ENCODE measurements at regions not wholly inside any gene's neighbourhood (a gene's known extent, or its start where the extent isn't known, plus 50 kb on each side); places are given as distances from the start of the nearest gene placed in this dataset.

DNA sequence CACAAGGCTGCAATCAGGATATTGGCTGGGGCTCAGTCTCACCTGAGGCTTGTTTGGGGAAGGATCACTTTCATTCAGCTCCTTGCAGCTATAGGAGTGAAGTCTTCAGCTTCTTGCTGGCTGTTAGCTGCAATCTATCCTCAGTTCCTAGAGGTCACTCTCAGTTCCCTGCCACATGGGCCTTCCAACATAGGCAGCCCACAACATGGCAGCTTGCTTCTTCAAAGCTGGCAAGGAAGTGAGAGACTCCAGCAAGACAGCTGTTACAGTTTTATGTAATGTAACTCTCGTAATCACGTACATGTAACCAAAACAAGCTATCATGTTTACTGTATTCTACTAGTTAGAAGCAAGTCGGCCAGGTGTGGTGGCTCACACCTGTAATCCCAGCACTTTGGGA is 226.9 kb downstream of the CDC5L start:
- no peak for FAIRE-seq

DNA sequence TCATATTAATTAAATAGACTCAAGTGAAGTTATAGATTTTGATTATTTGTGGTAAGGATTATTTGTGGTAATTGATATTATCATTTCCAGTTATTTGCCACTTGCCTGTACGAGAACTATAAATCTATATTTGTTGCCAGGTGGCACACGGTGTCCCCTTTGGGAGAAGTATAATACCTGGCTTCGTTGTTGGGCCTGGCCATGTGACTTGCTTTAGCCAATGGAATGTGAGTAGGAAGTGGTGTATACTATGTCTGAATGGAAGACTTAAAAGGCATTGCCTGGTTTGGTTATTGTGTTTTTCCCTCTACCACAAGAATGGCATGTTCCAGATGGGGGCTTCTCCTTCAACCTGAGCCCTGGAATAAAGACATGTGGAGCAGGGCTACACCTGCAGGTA is 228.1 kb downstream of the CDC5L start:
- no peak for FAIRE-seq

DNA sequence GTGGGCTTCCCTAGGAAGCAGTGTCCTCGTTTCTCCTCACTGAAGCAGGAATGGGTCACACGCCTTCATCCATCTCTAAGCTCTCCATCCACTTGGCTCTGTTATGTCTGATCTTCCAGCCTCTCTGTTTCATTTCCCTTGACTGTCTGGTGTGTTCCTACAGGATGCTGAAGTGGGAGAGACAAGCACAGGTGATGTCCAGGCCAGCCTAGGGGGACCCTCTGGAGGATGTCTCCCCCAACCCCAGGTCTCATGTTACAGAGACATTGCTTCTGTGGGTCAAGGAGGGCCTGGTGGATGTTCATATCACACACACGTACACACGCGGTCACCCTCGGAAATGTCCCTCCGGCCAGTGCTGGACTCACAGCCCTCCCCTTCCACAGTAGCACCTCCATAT is 229.9 kb downstream of the CDC5L start:
- FAIRE-seq, result no peak

DNA sequence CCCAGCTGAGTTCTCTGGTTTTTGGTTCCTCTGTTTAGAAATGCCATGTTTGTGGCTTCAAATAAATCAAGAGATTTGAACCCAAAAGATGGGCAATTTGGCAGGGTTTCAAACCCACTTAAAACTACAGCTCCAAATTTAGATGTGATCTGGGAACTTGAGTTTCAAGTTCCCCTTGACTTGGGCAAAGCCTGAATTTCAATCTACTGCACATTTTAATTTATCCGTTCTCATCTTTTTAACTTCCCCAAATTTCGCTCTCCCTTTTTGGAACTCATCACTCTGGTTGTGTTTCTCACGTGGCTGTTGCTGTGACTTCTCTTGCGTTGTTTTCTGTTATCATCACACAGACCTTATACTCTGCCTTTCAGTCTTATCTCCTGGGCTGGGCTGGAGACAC is 230.9 kb downstream of the CDC5L start:
- no peak for FAIRE-seq

DNA sequence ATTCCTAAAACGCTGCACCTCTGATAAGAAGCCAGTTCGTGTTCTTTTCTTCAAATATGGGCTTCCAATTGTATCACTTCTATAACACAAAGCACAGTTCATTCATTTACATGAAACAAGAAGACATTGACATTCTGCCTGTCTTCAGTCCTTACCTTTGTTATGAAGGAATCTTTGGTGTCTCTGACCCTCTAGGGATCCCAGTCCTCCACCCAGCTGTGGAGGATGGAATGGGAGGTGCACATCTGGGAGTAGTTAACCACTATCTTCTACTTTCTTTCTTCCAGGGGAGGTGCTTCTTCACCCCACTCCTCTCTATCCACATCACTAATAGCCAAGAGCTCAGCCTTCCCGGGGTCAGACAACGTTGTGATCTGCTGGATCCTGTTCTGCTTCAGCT is 233.4 kb downstream of the CDC5L start:
- FAIRE-seq, result no peak

DNA sequence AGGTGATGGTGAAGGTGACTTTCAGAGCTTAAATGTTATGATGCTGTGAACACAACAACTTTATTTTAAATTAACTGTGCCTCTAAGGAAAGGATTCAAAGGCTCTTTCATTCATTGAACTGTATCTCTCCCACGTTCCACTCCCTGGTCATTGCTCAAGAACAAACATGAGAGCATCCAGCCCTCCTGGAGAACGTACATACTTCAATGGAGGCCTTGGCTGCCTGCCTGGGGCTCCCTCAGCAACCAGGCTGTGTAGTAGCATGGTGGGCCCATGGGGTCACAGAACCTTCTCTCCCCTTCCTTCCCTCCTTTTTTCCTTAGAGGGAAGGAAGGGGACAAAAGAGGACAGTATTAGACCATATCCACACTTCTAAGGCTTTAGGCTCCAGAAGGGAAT is 234.3 kb downstream of the CDC5L start:
- FAIRE-seq, result no peak

DNA sequence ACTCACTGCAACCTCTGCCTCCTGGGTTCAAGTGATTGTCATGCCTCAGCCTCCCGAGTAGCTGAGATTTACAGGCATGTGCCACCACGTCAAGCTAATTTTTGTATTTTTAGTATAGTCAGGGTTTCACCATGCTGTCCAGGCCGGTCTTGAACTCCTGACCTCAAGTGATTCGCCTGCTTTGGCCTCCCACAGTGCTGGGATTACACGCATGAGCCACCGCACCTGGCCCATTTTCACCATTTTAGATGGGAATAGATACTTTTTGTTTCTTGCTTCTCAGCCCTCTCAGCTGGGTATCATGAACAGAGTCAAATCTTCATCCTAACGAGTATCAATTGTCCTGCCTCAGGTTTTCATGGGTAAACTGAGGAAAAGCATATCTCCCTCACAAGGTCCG is 235.0 kb downstream of the CDC5L start:
- FAIRE-seq, result no peak

DNA sequence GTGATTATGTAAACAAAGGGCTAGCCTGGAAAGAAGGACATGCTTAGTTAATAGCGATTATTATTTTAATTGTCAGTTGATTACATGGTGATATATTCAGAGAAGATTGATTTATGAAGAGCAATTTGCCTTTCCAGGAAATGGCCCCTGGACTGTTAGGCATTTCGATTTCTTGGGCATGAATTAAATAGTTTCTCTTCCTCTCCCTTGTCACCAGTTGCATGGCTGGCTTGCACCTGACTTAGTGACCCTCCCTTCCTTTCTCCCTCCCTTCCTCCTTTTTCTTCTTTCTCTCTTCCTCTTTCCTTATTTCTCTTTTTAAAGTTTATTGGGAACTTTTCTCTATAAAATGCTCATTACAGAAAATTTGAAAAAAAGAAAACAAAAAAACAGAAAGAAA is 235.4 kb downstream of the CDC5L start:
- FAIRE-seq, result no peak

DNA sequence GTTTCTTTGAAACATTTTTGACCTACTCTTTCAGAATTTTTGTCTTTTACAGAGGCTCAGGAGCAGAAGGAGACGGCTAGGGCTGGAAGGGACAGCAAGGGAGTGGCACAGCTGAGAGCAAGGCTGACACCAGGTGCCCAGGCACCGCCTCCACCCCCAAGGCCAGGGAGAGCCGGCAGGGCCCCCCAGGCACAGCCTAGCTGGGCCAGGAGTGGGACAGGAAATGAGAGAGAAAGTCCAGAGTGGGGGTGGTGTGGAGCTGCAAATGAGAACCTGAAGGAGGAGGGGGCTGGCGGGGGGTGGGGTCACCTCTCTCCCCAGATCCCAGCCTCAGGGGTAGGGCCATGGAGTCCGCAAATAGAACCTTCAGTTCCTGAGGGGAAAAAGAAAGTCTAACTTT is 236.7 kb downstream of the CDC5L start:
- FAIRE-seq, result no peak

DNA sequence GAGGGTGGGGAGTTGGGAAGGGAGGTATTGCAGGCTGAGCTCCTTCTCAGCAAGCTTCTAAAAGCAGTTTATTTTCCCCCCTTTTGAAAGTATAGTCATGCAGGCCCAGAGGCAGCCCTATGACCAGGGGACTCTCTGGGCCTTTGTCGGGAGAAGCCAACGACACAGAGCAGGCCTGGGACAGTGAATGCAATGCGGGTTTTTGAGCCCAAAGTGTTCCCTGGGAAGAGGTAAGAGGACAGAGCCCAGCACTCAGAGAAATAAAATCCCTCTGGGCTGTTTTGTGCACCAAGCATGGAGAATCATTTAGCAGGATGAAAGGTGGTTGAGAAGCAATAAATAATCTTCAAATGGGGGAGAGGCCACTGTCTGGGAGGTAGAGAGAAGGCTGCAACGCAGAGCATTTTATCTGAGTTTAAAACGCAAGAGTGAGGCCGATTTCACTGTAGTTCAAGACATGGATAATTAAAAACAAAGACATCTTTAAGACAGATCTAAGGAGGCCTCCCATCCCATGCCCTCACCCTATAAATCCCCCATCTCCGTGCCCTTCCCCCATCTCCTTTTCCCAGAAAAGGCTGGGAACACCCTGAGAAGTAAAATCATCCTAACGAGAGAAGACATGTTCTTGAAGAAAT is 237.5 kb downstream of the CDC5L start:
- no peak for FAIRE-seq

DNA sequence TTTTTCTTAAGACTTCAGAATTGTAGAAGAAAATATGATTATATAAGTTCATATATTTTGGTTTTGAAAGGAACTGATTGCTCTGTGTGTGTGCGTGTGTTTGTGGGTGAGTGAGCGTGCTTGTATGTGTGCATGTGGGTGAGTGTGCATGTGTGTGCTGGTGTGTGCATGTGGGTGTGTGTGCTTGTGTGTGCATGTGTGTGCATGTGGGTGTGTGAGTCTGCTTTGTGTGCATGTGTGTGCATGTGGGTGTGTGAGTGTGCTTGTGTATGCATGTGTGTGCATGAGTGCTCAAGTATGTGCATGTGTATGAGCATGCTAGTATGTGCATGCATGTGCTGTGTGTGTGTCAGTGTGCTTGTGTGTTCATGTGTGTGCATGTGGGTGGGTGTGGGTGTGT is 238.5 kb downstream of the CDC5L start:
- FAIRE-seq, result no peak

DNA sequence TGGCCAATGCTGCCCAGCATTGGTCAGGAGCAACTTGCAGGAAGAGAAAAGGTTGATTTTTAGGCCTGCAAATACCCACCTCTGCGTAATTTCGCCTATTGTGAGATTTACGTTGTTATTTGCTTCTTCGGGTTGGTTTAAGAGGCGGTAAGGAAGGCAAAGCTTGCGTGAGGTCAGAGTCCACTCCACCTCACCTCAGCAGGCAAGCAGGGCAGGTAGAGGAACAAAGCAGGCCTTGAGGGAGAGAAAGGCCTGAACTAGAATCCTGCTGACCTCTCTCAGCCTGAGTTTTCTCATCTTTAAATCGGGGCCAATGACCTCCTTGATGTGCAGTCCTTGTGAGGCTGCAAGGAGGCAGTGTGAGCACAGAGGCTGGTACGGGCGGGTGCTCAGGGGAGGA is 239.1 kb downstream of the CDC5L start:
- no peak for FAIRE-seq

DNA sequence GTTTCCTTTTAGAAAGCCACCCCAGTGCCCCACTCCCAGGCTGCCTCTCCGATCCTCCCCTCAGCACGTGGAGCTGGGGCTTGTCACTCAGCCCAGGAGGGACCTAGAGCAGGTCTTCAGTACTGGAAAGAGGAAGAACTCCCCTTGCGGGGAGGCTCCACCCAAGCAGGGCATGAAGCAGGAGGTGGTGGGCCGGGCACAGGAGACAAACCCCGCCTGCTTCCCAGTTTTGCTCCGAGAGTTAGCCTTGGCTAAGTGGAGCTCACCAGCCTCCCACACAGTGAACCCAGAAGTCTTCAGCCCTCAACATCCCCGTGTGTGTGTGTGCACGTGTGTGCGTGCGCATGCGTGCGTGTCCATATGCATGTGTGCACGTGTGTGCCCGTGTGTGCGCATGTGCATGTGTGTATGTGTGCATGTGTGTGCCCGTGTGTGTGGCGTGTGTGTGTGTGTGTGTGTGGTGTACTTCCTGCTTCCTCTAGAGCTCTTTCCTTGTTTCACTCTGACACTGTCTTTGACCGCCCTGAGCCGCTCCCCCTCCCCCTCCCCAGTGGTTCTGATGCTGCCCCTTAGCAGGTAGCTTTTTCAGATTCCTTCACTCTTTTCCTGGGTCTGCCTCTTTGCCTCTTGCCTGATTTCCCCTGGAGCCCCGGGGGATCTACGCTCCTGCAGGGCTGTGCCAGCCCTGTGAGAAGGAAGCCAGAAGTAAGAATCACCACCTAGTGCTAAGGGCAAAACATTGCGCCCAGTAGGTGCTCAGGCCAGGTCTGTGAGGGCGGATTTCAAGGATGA is 239.8 kb downstream of the CDC5L start:
- FAIRE-seq, result no peak

DNA sequence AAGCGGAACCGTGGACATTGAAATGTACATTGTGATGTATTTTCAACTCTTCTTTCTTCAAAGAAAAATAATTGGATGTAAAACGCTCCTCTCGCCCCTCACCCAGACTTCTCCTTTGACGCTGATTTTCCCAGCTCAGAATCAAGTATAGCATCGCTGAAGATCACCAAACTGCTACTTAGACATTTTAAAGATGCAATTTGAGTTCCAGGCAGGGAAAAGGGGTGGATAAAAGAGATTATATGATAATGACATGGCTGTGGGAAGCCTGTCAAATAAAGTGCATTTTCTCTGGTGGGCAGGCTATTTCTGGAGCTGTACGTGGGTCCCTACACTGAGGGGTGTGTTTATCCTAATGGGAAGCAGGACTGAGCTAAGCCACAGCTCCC is 240.4 kb downstream of the CDC5L start:
- no peak for FAIRE-seq

DNA sequence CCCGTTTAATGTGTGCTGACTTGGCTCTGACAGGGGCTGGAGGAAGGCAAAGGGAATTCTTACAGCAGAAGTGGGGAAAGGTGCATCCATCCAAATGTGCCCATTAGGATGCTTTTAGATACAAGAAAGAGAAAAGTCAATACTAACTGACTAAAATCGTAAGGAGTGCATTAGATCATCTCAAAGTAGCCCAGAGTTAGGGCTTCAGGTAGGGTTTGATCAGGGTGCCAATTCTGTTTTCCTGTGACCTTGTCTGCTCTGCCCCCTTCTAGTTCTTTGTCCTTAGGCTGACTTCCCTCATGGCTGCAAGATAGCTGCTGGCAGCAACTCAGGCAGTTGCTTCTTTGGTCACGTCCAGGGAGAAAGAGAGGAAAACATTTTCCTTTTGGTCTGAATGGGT is 240.8 kb downstream of the CDC5L start:
- no peak for FAIRE-seq

DNA sequence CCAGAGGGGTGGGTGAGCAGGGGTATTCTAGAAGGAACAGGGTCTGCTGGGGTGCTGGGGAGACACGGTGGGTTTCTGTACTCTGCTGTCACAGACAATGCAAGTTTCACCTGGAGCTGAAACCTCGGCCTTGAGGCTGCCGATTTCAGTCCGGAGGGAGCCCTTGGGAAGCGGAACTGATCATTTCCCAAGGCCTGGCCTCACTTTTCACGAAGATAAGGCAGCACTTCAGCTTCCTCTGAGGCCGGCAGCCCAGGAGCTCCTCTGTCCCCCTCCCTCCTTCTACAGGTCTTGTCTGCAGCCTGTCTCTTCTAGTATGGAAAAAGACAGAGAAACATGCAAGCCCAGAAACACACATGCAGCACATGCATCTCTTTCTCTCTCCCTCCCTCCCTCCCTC is 242.1 kb downstream of the CDC5L start:
- FAIRE-seq, result no peak

DNA sequence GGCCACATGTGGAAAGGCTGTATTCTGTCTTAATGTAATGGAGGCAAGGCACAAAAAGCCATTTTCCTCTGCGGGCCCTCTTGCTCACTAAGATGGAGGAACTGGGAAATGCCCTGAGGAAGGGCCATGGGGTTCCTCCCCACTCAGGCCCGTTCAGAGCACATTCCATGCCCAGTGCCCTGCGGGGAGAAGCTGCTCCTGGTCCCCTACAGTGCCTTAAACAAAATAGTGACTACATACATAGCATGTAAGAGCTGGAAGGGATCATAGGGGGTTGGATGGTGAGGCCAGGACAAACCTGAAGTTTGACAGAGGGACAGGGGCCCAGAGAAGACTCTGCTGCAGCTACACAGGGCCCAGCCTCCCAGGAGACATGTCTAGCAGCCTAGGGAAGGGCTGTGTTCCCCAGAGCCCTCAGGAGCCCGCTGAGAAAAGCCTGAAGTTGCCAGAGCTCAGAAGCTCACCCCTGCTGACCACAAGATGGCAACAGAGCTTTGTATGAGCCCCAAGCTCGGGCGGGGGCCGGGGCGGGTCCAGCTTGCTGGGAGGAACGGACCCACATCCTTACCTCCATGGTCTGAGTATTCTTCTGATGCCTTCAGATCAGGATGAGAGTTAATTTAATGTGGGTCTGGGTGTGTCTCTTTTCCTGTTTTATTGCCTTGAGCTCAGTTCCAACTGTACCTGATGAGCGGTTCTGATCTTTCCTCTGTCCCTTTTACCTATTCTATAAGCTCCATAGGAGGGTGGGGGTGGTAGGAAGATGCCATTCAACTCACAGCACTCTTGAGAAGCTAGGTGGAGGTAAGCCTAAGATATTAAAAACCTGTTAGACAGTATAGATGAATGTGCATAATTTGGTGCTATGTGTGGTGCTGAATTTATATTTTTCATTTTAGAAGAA is 242.9 kb downstream of the CDC5L start:
- FAIRE-seq, result no peak

DNA sequence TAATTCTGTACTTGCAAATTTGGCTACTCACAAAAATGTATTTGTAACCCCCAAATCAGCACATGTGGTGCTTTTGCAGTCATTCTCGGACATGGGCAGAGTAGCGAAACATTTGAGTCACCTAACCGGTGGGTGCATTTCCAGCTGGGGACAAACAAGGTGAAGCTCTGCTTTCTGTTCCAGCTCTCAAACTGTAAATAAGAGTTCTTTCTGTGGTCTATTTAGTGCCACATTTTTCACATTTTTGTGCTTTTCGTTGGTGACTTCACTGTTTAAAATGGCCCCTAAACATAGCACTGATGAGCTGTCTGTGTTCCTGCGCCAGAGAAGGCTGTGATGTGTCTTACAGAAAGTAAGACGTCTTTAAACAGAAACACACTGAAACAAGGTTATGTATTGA is 244.5 kb downstream of the CDC5L start:
- FAIRE-seq, result no peak

DNA sequence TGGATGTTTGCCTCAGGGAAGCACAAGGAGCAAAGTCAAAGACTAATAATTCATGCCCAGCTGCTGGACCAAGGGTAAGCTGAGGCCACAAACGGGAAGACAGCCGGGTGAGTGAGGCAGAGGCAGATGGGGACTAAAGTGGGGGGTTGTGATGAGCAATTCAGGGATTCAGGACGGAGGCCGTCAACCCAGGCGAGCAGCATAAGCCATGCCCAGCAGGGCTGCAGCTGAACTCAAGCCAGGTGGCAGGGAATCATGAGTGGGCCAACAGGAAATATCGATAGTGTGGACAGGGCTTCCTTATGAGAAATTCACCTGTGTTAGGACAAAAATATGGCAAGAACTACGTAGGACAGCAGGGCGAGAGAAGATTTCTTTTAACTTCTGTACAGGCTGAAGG is 246.8 kb downstream of the CDC5L start:
- no peak for FAIRE-seq

DNA sequence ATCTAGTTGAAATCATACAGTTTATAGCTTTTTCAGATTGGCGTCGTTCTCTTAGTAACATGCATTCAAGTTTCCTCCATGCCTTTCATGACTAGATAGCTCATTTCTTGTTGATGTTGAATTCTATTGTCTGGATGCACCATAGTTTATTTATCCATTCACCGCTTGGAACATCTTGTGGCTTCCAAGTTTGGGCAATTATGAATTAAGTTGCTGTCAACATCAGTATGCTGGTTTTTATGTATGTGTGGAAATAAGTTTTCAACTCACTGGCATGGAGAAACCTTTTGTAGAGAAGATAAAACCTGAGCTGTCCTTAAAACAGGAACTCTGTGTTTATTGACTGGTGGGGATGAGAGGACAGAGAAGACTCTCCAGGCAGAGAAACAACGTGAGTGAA is 248.0 kb downstream of the CDC5L start:
- FAIRE-seq, result no peak

DNA sequence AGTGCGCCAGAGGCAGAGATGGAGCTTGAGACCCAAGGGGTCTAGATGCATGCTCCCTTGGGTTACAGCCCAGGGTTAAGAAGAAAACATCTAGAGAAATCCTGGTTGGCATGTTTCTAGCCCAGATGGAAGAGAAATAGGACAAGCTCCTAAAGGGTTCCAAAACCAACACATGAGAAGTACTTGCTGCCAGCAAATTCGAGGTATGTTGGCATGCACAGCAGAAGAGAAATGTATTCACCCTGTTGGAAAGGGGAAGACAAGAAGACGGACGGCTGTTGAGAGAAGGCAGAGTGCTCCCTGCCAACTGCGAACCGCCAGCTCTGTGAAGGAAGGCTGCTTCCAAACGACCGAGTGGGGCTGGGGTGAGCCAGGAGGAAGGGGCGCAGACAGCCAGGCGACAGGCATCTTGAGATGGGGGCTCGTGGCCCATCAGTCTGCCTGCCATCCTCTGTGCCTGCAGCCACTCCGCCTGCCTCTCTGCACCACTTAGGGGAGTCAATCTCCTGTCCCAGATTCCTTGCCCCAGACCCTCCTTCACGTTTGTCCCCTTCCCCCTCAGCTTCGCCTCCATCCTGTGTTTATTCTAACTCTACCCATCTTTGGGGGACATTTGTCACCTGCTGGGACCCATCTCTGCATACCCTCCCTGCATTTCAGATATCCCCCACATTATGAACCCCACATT is 249.2 kb downstream of the CDC5L start:
- no peak for FAIRE-seq

DNA sequence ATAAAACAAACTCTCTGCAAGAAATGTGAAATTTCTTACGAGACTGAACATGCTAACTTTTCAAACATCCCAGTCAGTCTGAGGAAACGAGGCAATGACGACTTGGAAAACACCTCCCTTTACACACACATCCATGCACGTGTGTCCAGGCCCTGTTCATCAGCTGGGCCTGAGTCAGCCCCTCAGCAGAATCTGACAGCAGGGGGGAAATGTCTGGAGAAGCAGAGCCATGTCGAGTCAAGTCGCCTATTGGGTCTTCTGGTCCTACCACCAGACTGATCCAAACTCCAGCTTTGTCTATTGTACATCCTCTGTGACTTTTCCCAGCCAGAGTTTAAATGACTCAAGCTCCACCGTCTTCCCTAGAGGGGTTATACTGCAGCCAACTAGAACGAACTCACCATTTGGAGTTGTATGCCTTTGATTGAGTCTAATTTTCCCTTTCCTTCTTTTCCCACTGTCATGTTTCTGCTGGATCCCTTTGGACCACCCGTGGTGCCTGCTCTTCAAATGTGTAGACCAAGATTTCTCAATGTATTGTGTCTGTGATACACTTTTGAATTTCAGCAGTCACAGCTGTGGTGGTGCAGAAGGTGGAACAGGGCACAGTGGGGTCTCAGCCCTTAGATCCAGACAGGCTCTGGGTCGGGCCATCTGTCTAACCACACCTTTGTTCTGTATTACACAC is 254.0 kb downstream of the CDC5L start:
- FAIRE-seq, result no peak

DNA sequence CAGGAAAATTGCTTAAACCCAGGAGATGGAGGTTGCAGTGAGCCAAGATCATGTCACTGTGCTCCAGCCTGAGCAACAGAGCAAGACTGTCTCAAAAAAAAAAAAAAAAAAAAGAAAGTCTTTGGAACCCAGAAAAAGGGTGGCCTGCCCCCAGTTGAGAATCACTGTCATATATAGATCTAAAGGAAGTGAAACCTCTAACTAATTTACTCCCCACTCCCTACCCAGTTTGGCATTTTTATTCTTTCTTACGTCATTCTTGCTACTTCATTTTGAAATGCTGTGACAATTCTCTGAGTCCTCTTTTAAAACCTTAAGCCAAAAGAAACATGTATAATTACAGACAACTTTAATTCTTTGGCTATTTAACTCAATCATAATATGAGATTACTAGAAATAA is 254.8 kb downstream of the CDC5L start:
- FAIRE-seq, result no peak
